ENCODE measurements at regions not wholly inside any gene's neighbourhood (a gene's known extent, or its start where the extent isn't known, plus 50 kb on each side); places are given as distances from the start of the nearest gene placed in this dataset.
"Not testable (repeated sequence)": the region's sequence is repeated elsewhere in the genome, so short reads cannot be mapped to it uniquely, and the experiment has no call there.

DNA sequence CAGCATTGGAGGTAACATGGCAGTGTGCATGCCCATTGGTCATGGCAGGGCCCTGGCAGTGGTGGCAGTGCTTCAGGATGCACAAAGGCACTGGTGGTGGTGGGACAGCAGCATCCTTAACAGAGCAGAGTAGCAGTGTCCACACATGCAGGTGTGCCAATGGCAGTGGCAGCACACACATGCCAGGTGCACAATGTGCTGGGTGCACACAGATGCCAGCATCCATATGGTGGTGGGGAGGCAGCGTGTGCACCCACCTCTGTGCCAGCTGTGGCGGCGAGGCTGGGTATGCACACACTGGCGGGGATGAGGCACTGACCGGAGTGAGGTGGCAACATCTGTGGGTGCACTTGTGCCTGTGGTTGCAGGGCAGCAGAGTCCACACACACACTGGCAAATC, 150.6 kb downstream of the SI start:
- no peak for DNase-seq

- no peak for DNase-seq
Measured at GRCh38 chr3:164918905-164919304, 159.4 kb downstream of the SI start.

- no peak for DNase-seq
Measured at GRCh38 chr3:164912916-164913315, 165.4 kb downstream of the SI start.

GRCh38 chr3:164903820-164904451, 174.4 kb downstream of the SI start:
- DNase-seq, result no peak

GRCh38 chr3:164897342-164897741, 181.0 kb downstream of the SI start:
- peak; percentile 48 for DNase-seq

- DNase-seq, result no peak
Measured at GRCh38 chr3:164890061-164890460, 188.2 kb downstream of the SI start.

DNA sequence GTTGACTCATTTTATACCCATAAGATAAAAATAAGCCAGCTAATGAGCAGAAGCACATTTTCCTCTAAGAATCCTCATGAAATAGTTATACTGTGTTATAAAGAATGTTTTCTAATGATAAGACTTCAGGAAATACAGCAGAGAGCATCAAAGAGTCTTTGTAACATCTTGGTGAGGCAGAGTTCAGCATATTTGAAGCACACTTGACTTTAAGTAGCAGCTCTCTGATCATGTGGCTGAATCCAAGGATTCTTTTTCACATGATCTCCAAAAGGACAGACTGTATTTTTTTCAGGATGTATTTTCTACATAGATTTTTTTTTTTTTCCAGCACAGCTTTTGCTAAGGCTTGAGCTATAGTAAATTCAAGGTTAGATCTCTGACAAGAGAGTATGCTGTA, 195.1 kb downstream of the SI start:
- DNase-seq, result no peak

- no peak for DNase-seq
Measured at GRCh38 chr3:164879201-164879600, 199.1 kb downstream of the SI start.

DNA sequence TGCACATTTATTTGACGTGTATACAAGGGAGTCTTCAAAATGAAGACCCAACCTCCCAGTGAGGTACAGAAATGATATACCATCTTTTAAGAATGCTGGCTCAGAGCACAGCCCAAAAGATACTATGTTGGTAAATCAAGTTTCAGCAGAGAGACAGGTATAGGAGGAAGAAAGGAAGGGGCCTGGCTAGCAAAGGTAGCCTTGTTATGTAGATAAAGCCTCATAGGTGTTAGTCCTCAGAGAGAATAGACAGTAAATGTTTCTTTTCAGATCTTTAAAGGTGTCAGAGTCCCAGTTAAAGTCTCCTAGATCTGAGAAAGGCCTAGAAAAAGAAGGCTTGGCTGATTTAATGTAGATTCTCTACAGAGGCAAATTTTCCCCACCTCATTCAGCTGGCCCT, 213.8 kb downstream of the SI start:
- no peak for DNase-seq

GRCh38 chr3:164852866-164853265, 225.4 kb downstream of the SI start:
- DNase-seq, result peak; percentile 8

- no peak for DNase-seq
Measured at GRCh38 chr3:164851905-164852304, 226.4 kb downstream of the SI start.

GRCh38 chr3:164851204-164851603, 227.1 kb downstream of the SI start:
- DNase-seq, result no peak

- DNase-seq, result no peak
Measured at GRCh38 chr3:164848923-164849322, 229.4 kb downstream of the SI start.

DNA sequence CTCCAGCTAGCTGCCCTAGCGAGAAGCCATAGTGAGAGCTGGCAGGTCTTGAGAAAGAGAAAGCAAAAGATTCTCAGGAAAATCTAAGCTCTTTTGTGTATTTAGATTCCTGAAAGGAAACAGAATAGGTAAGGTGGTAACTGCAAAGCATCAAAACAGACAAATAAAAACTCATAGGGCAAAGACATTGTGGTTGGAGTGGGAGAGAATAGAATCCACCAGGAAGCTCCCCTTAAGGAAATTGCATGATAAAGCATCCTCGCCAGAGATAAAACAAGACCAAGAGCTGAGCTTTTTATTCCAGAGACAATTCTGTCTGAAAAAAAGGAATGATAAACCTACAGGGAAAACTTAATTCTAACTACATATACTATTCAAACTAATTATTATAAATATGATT, 232.6 kb downstream of the SI start:
- DNase-seq, result no peak

DNA sequence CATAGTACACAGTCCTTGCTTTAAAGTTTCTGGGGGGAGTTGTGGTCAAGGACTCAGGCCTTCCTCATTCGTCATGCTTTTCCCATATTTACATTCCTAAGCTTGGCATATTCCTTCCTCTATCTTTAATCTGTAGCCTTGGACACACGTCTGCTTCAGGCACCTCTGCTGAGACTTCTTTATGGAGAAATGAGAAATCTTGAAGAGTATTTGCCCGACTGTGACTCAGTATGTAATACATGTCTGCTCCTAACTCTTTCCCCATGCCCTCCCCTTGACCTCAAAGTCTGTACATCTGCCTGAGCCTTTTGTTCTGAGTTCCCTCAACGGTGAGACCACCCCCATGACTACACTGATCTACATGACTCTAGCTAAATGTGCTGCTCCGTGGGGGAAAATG, 246.1 kb downstream of the SI start:
- no peak for DNase-seq

DNA sequence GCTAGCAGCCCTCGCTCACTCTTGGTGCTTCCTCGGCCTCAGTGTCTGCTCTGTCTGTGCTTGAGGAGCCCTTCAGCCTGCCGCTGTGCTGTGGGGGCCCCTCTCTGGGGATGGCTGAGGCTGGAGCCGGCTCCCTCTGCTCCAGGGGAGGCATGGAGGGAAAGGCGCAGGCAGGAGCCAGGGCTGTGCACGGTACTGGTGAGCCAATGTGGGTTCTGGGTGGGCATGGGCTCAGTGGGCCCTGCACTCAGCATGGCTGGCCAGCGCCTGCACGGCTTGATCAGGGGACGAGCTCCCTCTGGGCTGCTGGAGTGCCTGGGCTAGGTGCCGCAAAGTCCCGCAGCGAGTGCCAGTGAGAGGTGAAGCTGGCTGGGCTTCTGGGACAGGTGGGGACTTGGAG, 260.0 kb downstream of the SI start:
- no peak for DNase-seq

GRCh38 chr3:164814106-164814505, 264.2 kb downstream of the SI start:
- no peak for DNase-seq

DNA sequence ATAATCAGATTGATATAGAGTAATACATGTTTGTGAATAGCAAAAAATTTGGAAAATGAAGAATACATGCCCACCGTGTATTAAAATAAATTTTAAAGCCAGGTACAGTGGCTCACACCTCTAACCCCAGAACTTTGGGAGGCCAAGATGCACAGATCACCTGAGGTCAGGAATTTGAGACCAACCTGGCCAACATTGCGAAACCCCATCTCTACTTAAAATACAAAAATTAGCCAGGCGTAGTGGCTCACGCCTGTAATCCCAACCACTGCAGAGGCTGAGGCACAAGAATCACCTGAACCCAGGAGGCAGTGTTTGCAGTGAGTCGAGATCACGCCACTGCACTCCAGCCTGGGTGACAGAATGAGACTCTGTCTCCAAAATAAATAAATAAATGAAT, 266.3 kb downstream of the SI start:
- DNase-seq, result no peak

- peak; percentile 32 for DNase-seq
Measured at GRCh38 chr3:164806188-164806587, 272.1 kb downstream of the SI start.

- DNase-seq, result no peak
Measured at GRCh38 chr3:164794099-164794498, 284.2 kb downstream of the SI start.

DNA sequence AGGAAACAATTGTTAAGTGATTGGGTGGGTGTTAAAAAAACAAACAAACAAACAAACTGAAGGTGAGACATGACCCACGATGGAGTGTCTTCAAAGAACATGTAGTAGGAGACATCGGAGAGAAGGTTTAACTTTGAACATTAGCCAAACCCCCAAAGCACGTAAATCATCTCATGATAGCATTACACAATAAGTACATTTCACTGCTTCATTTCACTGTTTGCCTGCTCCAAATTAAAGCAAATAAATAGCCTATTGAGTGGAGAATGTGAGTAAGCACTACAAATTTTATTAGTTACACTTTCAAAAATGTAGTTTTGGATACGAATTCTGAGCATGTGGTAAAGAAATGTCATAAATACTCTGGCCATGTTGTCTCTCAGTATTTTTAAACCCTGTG, 287.0 kb downstream of the SI start:
- peak; percentile 43 for DNase-seq

DNA sequence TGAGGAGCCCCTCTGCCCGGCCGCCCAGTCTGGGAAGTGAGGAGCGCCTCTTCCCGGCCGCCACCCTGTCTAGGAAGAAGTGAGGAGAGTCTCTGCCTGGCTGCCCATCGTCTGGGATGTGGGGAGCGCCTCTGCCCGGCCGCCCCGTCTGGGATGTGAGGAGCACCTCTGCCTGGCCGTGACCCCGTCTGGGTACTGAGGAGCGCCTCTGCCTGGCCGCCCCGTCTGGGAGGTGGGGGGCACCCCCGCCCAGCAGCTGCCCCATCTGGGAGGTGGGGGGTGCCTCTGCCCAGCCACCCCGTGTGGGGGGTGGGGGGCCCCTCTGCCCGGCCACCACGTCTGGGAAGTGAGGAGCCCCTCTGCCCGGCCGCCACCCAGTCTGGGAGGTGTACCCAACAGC, 293.9 kb downstream of the SI start:
- not testable (repeated sequence) for DNase-seq

DNA sequence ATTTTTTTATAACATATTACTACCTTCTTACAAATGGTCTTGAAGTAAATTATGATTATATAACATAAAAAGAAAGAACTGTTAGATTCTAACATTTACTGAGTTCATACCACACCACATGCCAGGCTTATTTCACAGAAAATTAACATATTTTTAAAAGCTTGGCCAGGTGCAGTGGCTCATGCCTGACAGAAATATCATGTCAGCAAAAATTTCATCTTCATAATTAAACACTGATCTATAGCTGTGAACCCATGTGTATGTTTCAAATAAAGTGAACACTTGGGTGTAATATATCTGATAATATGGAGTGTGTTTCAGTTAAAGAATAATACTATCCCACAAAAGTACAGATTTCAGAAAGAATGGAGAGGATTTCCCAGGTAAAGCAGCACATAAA, 296.5 kb downstream of the SI start:
- DNase-seq, result no peak

GRCh38 chr3:164779816-164780215, 298.5 kb downstream of the SI start:
- peak; percentile 82 for DNase-seq

DNA sequence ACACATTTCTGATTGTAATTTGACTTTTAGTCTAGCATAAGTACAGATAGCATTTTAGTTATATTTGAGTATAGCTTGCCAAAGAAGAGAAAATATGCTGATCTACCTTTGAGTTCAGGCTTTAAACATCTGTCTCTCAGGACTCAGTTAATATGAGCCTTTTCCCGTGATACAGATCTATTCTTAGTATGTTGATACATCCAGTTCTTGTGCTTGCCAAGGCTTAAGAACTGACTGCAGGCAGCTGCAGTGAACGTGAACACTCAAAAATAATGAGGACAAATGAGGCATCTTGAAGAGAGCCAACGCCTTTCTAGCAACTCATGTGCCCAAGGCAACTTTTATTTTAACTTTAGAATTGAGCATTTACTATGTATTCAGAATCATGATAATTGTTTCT, 325.5 kb downstream of the SI start:
- no peak for DNase-seq

- no peak for DNase-seq
Measured at GRCh38 chr3:164748626-164749025, 329.7 kb downstream of the SI start.
